ENCODE measurements at regions not wholly inside any gene's neighbourhood (a gene's known extent, or its start where the extent isn't known, plus 50 kb on each side); places are given as distances from the start of the nearest gene placed in this dataset.

- peaks cover 0 to 9% of the 10 kb centered on the region in 2 experiments; a peak in 3 of 5 replicates for H3K9me3 Mint-ChIP-seq
- Histone ChIP-seq H3K23me2 (ENCODE audit: insufficient read length, low read depth, low read length, poor library complexity, severe bottlenecking) (no peaks in the 10 kb centered on the region), H3K79me1 (ENCODE audit: insufficient read depth, low read depth, low read length, poor library complexity, severe bottlenecking) (no peaks in the 10 kb centered on the region), H3K4me1 (ENCODE audit: insufficient read depth, low read length) (no peaks in the 10 kb centered on the region), H3K4ac (ENCODE audit: low read depth, low read length) (no peak overlapping the region), H2AK5ac (ENCODE audit: insufficient read length, low read length) (no peak overlapping the region), H2BK5ac (ENCODE audit: insufficient read length, low read length) (no peak overlapping the region), H4K20me1 (ENCODE audit: control insufficient read depth, insufficient read depth, insufficient read length) (no peaks in the 10 kb centered on the region), H4K8ac (replicated peaks; ENCODE audit: insufficient read length, low read depth, low read length) (no peak overlapping the region), H3K14ac (ENCODE audit: insufficient read depth, low read length) (no peak overlapping the region), H2BK15ac (ENCODE audit: low read depth, low read length) (no peak overlapping the region), H3K23ac (ENCODE audit: insufficient read length, low read depth, low read length) (no peak overlapping the region), H3K4me2 (ENCODE audit: insufficient read depth, insufficient read length, low read length) (no peak overlapping the region), H3K9ac (ENCODE audit: extremely low read depth, insufficient read length, low read length) (no peak overlapping the region), H4K5ac (ENCODE audit: insufficient read length, low read depth, low read length) (no peak overlapping the region), H2BK120ac (ENCODE audit: low read depth, low read length, poor library complexity, severe bottlenecking) (no peak overlapping the region), H3K27ac (ENCODE audit: insufficient read length, low read depth, low read length) (no peak overlapping the region), H3K9me3 (ENCODE audit: control insufficient read depth, low read depth, low read length) (peaks cover 1% of the 10 kb centered on the region), H3K79me2 (ENCODE audit: insufficient read depth, low read length) (no peaks in the 10 kb centered on the region), H3K18ac (ENCODE audit: insufficient read length, low read depth, low read length) (no peak overlapping the region), H2BK12ac (ENCODE audit: insufficient read length, low read depth, low read length) (no peak overlapping the region), H3K56ac (ENCODE audit: insufficient read length, low read depth, low read length) (no peak overlapping the region), H3K27me3 (ENCODE audit: insufficient read depth, low read length) (no peaks in the 10 kb centered on the region), H4K91ac (ENCODE audit: insufficient read length, low read depth, low read length) (no peak overlapping the region), H2AFZ (ENCODE audit: low read length) (no peak overlapping the region), H2BK20ac (ENCODE audit: low read depth, low read length, poor library complexity, severe bottlenecking) (no peak overlapping the region), H3T11ph (ENCODE audit: low read length) (no peak overlapping the region)
- DNase-seq: no peak
- H3K27me3 Mint-ChIP-seq (ENCODE audit: low read depth): no peaks in the 10 kb centered on the region
- peaks cover 10 to 23% of the 10 kb centered on the region in 2 experiments for H3K4me1 Mint-ChIP-seq
- H3K4me3 Mint-ChIP-seq: no peak overlapping the region
- H3K27ac Mint-ChIP-seq: no peak overlapping the region
- no peak for TF ChIP-seq CTCF (conservative IDR thresholded peaks at IDR 0.05)
- peaks cover 6 to 15% (median 14%) of the 10 kb centered on the region in 3 experiments; a peak in 6 of 7 replicates for H3K36me3 Mint-ChIP-seq (ENCODE audit: insufficient read depth in 1 of 3, low read depth in 3 of 3)
Measured at GRCh38 chr5:94039101-94039500, 297.7 kb upstream of the POU5F2 start.

All from H9 (cell line).